H9 (cell line): ENCODE measurements at regions not wholly inside any gene's neighbourhood (a gene's known extent, or its start where the extent isn't known, plus 50 kb on each side); places are given as distances from the start of the nearest gene placed in this dataset.

Experiments
- DNase-seq: peaks from one replicate; pipeline ENCODE4 v3.0.0-alpha.2; 2017
- H2AFZ ChIP-seq: one replicate; pipeline ENCODE4 v1.6.1; 2013; ENCODE audit warnings: mild to moderate bottlenecking, low read length, control low read depth, moderate library complexity
- H2AK5ac ChIP-seq: 2 replicates; pipeline ENCODE4 v1.6.1; 2013; ENCODE audit warnings: low read length, control low read depth, mixed read lengths; ENCODE audit not compliant: insufficient read length
- H2BK120ac ChIP-seq: one replicate; pipeline ENCODE4 v1.6.1; 2013; ENCODE audit warnings: low read depth, mild to moderate bottlenecking, low read length, control low read depth, inconsistent platforms; ENCODE audit not compliant: poor library complexity, severe bottlenecking
- H2BK12ac ChIP-seq: 2 replicates; pipeline ENCODE4 v1.6.1; 2013; ENCODE audit warnings: low read length, control low read depth, mixed read lengths, low read depth; ENCODE audit not compliant: insufficient read length
- H2BK15ac ChIP-seq: 2 replicates; pipeline ENCODE4 v1.6.1; 2013; ENCODE audit warnings: low read depth, low read length, control low read depth
- H2BK20ac ChIP-seq: one replicate; pipeline ENCODE4 v1.6.1; 2013; ENCODE audit warnings: low read depth, mild to moderate bottlenecking, low read length, control low read depth, inconsistent platforms; ENCODE audit not compliant: poor library complexity, severe bottlenecking
- H2BK5ac ChIP-seq: 2 replicates; pipeline ENCODE4 v1.6.1; 2013; ENCODE audit warnings: low read length, control low read depth, mixed read lengths; ENCODE audit not compliant: insufficient read length
- H3K14ac ChIP-seq: 2 replicates; pipeline ENCODE4 v1.6.1; 2013; ENCODE audit warnings: low read length, control low read depth; ENCODE audit not compliant: insufficient read depth
- H3K18ac ChIP-seq: 2 replicates; pipeline ENCODE4 v1.6.1; 2013; ENCODE audit warnings: low read depth, mild to moderate bottlenecking, mixed read lengths, low read length, control low read depth; ENCODE audit not compliant: insufficient read length
- H3K23ac ChIP-seq: 2 replicates; pipeline ENCODE4 v1.6.1; 2013; ENCODE audit warnings: low read length, control low read depth, mixed read lengths, low read depth; ENCODE audit not compliant: insufficient read length
- H3K23me2 ChIP-seq: 2 replicates; pipeline ENCODE4 v1.6.1; 2013; ENCODE audit warnings: low read depth, mild to moderate bottlenecking, mixed read lengths, low read length, control low read depth; ENCODE audit not compliant: insufficient read length, poor library complexity, severe bottlenecking
- H3K27ac ChIP-seq: 2 replicates; pipeline ENCODE4 v1.5.1; 2013; ENCODE audit warnings: low read length, control low read depth, mixed read lengths, low read depth; ENCODE audit not compliant: insufficient read length
- H3K27me3 ChIP-seq: 2 replicates; pipeline ENCODE4 v1.6.1; 2013; ENCODE audit warnings: low read length, control low read depth, inconsistent platforms; ENCODE audit not compliant: insufficient read depth
- H3K4ac ChIP-seq: 2 replicates; pipeline ENCODE4 v1.6.1; 2013; ENCODE audit warnings: low read depth, mild to moderate bottlenecking, control low read depth, inconsistent platforms, low read length, moderate library complexity
- H3K4me1 ChIP-seq: 2 replicates; pipeline ENCODE4 v1.6.1; 2013; ENCODE audit warnings: low read length, control low read depth, inconsistent platforms; ENCODE audit not compliant: insufficient read depth
- H3K4me2 ChIP-seq: 2 replicates; pipeline ENCODE4 v1.6.1; 2013; ENCODE audit warnings: low read length, control low read depth, mixed read lengths; ENCODE audit not compliant: insufficient read length, insufficient read depth
- H3K56ac ChIP-seq: 2 replicates; pipeline ENCODE4 v1.6.1; 2013; ENCODE audit warnings: low read depth, mild to moderate bottlenecking, mixed read lengths, low read length, control low read depth; ENCODE audit not compliant: insufficient read length
- H3K79me1 ChIP-seq: 2 replicates; pipeline ENCODE4 v1.6.1; 2013; ENCODE audit warnings: low read depth, mild to moderate bottlenecking, moderate library complexity, low read length, control low read depth, inconsistent platforms; ENCODE audit not compliant: insufficient read depth, poor library complexity, severe bottlenecking
- H3K79me2 ChIP-seq: 2 replicates; pipeline ENCODE4 v1.6.1; 2013; ENCODE audit warnings: low read length, control low read depth, inconsistent platforms; ENCODE audit not compliant: insufficient read depth
- H3K9ac ChIP-seq: 2 replicates; pipeline ENCODE4 v1.6.1; 2013; ENCODE audit warnings: low read length, control low read depth, mixed read lengths; ENCODE audit not compliant: insufficient read length; ENCODE audit errors: extremely low read depth
- H3K9me3 ChIP-seq: one replicate; pipeline ENCODE4 v1.6.1; 2013; ENCODE audit warnings: low read depth, low read length, inconsistent platforms; ENCODE audit not compliant: control insufficient read depth
- H3T11ph ChIP-seq: one replicate; pipeline ENCODE4 v1.6.1; 2013; ENCODE audit warnings: mild to moderate bottlenecking, low read length, control low read depth, inconsistent platforms
- H4K20me1 ChIP-seq: one replicate; pipeline ENCODE4 v1.6.1; 2013; ENCODE audit not compliant: control insufficient read depth, insufficient read length, insufficient read depth
- H4K5ac ChIP-seq: 2 replicates; pipeline ENCODE4 v1.6.1; 2013; ENCODE audit warnings: low read depth, mild to moderate bottlenecking, mixed read lengths, low read length, control low read depth; ENCODE audit not compliant: insufficient read length
- H4K8ac ChIP-seq: replicated peaks from 2 replicates; pipeline ENCODE4 v1.6.1; 2013; ENCODE audit warnings: low read length, control low read depth, mixed read lengths, low read depth; ENCODE audit not compliant: insufficient read length
- H4K91ac ChIP-seq: 2 replicates; pipeline ENCODE4 v1.6.1; 2013; ENCODE audit warnings: low read depth, mild to moderate bottlenecking, moderate library complexity, mixed read lengths, low read length, control low read depth; ENCODE audit not compliant: insufficient read length
- H3K27ac Mint-ChIP-seq, 3 experiments: 2 replicates in 2 of 3; 3 replicates in 1 of 3; pipeline ENCODE4 v1.8.0; 2020 to 2021; ENCODE audit warnings: mixed read lengths in 3 of 3, mild to moderate bottlenecking in 1 of 3, moderate library complexity in 1 of 3
- H3K27me3 Mint-ChIP-seq: 2 replicates; pipeline ENCODE4 v1.8.0; 2021; ENCODE audit warnings: low read depth, mild to moderate bottlenecking, moderate library complexity, mixed read lengths
- H3K36me3 Mint-ChIP-seq, 3 experiments: 2 replicates in 2 of 3; 3 replicates in 1 of 3; pipeline ENCODE4 v1.8.0; 2020 to 2021; ENCODE audit warnings: low read depth in 3 of 3, mixed read lengths in 3 of 3; ENCODE audit not compliant: insufficient read depth in 1 of 3
- H3K4me1 Mint-ChIP-seq, 2 experiments: 2 replicates each; pipeline ENCODE4 v1.8.0; 2020; ENCODE audit warnings: mixed read lengths in 2 of 2
- H3K4me3 Mint-ChIP-seq, 2 experiments: 2 replicates in 1 of 2; 3 replicates in 1 of 2; pipeline ENCODE4 v1.8.0; 2020 to 2021; ENCODE audit warnings: mild to moderate bottlenecking in 2 of 2, mixed read lengths in 2 of 2, moderate library complexity in 1 of 2
- H3K9me3 Mint-ChIP-seq, 2 experiments: 2 replicates in 1 of 2; 3 replicates in 1 of 2; pipeline ENCODE4 v1.8.0; 2020; ENCODE audit warnings: mild to moderate bottlenecking in 2 of 2, mixed read lengths in 2 of 2, moderate library complexity in 1 of 2
- CTCF ChIP-seq: fragments of 200-600 bp; sonication (generic); conservative IDR thresholded peaks from 3 replicates; pipeline ENCODE4 v1.8.0; 2021; ENCODE audit warnings: antibody characterized with exemption, mild to moderate bottlenecking
- WGBS: extraction: QIAGEN DNeasy Blood & Tissue Kit; methylation state at CpG from one replicate; pipeline ENCODE4 v1.1.7; 2013; ENCODE audit warnings: missing lambda C conversion rate, low lambda C conversion rate, mixed read lengths; ENCODE audit not compliant: insufficient read length; ENCODE audit errors: extremely low coverage; 5-methylcytosine and 5-hydroxymethylcytosine counted together

- Histone ChIP-seq H4K8ac (no peak overlapping the region), H2BK5ac (no peak overlapping the region), H3K23ac (no peak overlapping the region), H3K23me2 (no peaks in the 10 kb centered on the region), H3K27me3 (no peaks in the 10 kb centered on the region; the same call in 1 of the 2 replicates), H3K4me1 (no peaks in the 10 kb centered on the region), H3K4ac (no peak overlapping the region), H2BK20ac (no peak overlapping the region), H3K9ac (no peak overlapping the region), H3K56ac (no peak overlapping the region), H2AK5ac (no peak overlapping the region), H2BK12ac (no peak overlapping the region), H3K27ac (no peak overlapping the region), H3K79me2 (no peaks in the 10 kb centered on the region), H3K14ac (no peak overlapping the region), H4K91ac (no peak overlapping the region), H3K79me1 (no peaks in the 10 kb centered on the region), H2BK120ac (no peak overlapping the region), H3K4me2 (no peak overlapping the region), H3T11ph (no peak overlapping the region), H4K20me1 (no peaks in the 10 kb centered on the region), H2BK15ac (no peak overlapping the region), H4K5ac (no peak overlapping the region), H2AFZ (no peak overlapping the region), H3K18ac (no peak overlapping the region), H3K9me3 (no peaks in the 10 kb centered on the region)
- no peak overlapping the region for H3K27ac Mint-ChIP-seq
- no peaks in the 10 kb centered on the region for H3K27me3 Mint-ChIP-seq
- no peak for DNase-seq
- TF ChIP-seq CTCF, result no peak
- H3K4me3 Mint-ChIP-seq, result no peak overlapping the region
- no CpG with 5 or more reads among the region's 1 CpG for WGBS
- H3K4me1 Mint-ChIP-seq, result peaks cover 5% of the 10 kb centered on the region in 2 experiments; a peak in 2 of 4 replicates
- no peaks in the 10 kb centered on the region; a peak in 1 of 7 replicates for H3K36me3 Mint-ChIP-seq
- no peaks in the 10 kb centered on the region; a peak in 1 of 5 replicates for H3K9me3 Mint-ChIP-seq
Measured at GRCh38 chr4:148975464-148975863, 533.2 kb upstream of the NR3C2 start.
